ENCODE measurements at regions not wholly inside any gene's neighbourhood (a gene's known extent, or its start where the extent isn't known, plus 50 kb on each side); places are given as distances from the start of the nearest gene placed in this dataset.

- Histone ChIP-seq H2AFZ (ENCODE audit: low read length) (no peak overlapping the region), H3K27me3 (ENCODE audit: control insufficient read depth in 1 of 2, insufficient read depth in 2 of 2, low read length in 2 of 2) (peaks cover 1 to 13% of the 10 kb centered on the region in 2 experiments; a peak in 4 of 5 replicates), H3K9me3 (ENCODE audit: low read length) (no peaks in the 10 kb centered on the region), H3K36me3 (replicated peaks in 1 of 2; ENCODE audit: control insufficient read depth in 1 of 2, insufficient read depth in 2 of 2, low read length in 2 of 2) (no peaks in the 10 kb centered on the region), H4K20me1 (ENCODE audit: insufficient read depth, low read length) (no peaks in the 10 kb centered on the region), H3K9ac (ENCODE audit: insufficient read depth, low read depth, low read length) (no peak overlapping the region), H3K4me1 (ENCODE audit: insufficient read depth, low read length) (no peaks in the 10 kb centered on the region), H3K27ac (ENCODE audit: extremely low read length, insufficient read depth, low read length) (no peak overlapping the region), H3K79me2 (ENCODE audit: insufficient read depth, low read length) (no peaks in the 10 kb centered on the region), H3K4me3 (replicated peaks in 1 of 3; ENCODE audit: insufficient read depth in 1 of 3, low read depth in 2 of 3, low read length in 3 of 3) (no peak overlapping the region), H3K4me2 (ENCODE audit: low read depth, low read length) (no peak overlapping the region)
- POLR2A ChIA-PET, result no interaction called here
- BruUV-seq (replicated peaks), result no TSS peak
- in situ Hi-C loops (cut with HindIII; ENCODE audit: extremely low pct_ligation_motif_present, low pct_unique_long_range_greater_than_20kb), result no loop called here
- intact Hi-C loops (cut with micrococcal nuclease; ENCODE audit: unreplicated experiment), result no loop called here
- CTCF ChIA-PET (ENCODE audit: low intra/inter-chr PET ratio, low total read pairs), result no interaction called here
- ATAC-seq (no peak), DNase-seq (ENCODE audit: low spot score) (no peak), FAIRE-seq (no peak)
- TF ChIP-seq SATB2 (CRISPR knock-in tag; IDR thresholded peaks at IDR 0.05), result no peak
- no peak for TF ChIP-seq ZFP37 (CRISPR knock-in tag; IDR thresholded peaks at IDR 0.05; ENCODE audit: borderline replicate concordance)
- WGBS (ENCODE audit: low lambda C conversion rate), result 6% methylated on average over 4 of the region's 7 CpGs
Measured at GRCh38 chr5:1681955-1682354, 117.7 kb downstream of the MRPL36 start.

GRCh38 chr5:1673042-1673677, 126.5 kb downstream of the MRPL36 start:
- DNase-seq (ENCODE audit: low spot score), result no peak
- Histone ChIP-seq H3K36me3 (replicated peaks in 1 of 2; ENCODE audit: control insufficient read depth in 1 of 2, insufficient read depth in 2 of 2, low read length in 2 of 2) (no peaks in the 10 kb centered on the region), H3K27me3 (ENCODE audit: control insufficient read depth in 1 of 2, insufficient read depth in 2 of 2, low read length in 2 of 2) (peaks cover 0 to 44% of the 10 kb centered on the region in 2 experiments; a peak in 2 of 5 replicates), H3K9me3 (ENCODE audit: low read length) (no peaks in the 10 kb centered on the region), H3K9ac (ENCODE audit: insufficient read depth, low read depth, low read length) (no peak overlapping the region), H3K4me2 (ENCODE audit: low read depth, low read length) (no peak overlapping the region; the same call in 1 of the 2 replicates), H3K79me2 (ENCODE audit: insufficient read depth, low read length) (no peaks in the 10 kb centered on the region), H3K27ac (ENCODE audit: extremely low read length, insufficient read depth, low read length) (no peak overlapping the region), H3K4me1 (ENCODE audit: insufficient read depth, low read length) (peaks cover 4% of the 10 kb centered on the region; the same call in 1 of the 2 replicates), H3K4me3 (replicated peaks in 1 of 3; ENCODE audit: insufficient read depth in 1 of 3, low read depth in 2 of 3, low read length in 3 of 3) (no peak overlapping the region), H2AFZ (ENCODE audit: low read length) (no peak overlapping the region), H4K20me1 (ENCODE audit: insufficient read depth, low read length) (peaks cover 3% of the 10 kb centered on the region; the same call in 1 of the 2 replicates)
- WGBS (ENCODE audit: low lambda C conversion rate), result 9% methylated on average over 24 of the region's 25 CpGs
- TF ChIP-seq MZF1 (CRISPR knock-in tag; IDR thresholded peaks at IDR 0.05; ENCODE audit: borderline replicate concordance) (no peak), ETS1 (CRISPR knock-in tag; IDR thresholded peaks at IDR 0.05) (no peak), ZNF263 (CRISPR knock-in tag; IDR thresholded peaks at IDR 0.05) (peak; percentile 43; the same call in 1 of the 2 replicates)
- peak; percentile 75 for ATAC-seq
- ChIA-PET CTCF (ENCODE audit: low intra/inter-chr PET ratio, low total read pairs) (no interaction called here), POLR2A (no interaction called here)
- no TSS peak for BruUV-seq (replicated peaks)
- FAIRE-seq, result no peak
- intact Hi-C loops (cut with micrococcal nuclease; ENCODE audit: unreplicated experiment), result no loop called here
- in situ Hi-C loops (cut with HindIII; ENCODE audit: extremely low pct_ligation_motif_present, low pct_unique_long_range_greater_than_20kb), result no loop called here

Measured in HepG2 (cell line).